Superior temporal gyrus (tissue), 1 donor: ENCODE measurements at regions not wholly inside any gene's neighbourhood (a gene's known extent, or its start where the extent isn't known, plus 50 kb on each side); places are given as distances from the start of the nearest gene placed in this dataset.
"Not testable (repeated sequence)": the region's sequence is repeated elsewhere in the genome, so short reads cannot be mapped to it uniquely, and the experiment has no call there.

ENCODE experiments used
- DNase-seq: peaks from one replicate; pipeline ENCODE4 v3.0.0-alpha.2; 2016; ENCODE audit errors: extremely low spot score

DNA sequence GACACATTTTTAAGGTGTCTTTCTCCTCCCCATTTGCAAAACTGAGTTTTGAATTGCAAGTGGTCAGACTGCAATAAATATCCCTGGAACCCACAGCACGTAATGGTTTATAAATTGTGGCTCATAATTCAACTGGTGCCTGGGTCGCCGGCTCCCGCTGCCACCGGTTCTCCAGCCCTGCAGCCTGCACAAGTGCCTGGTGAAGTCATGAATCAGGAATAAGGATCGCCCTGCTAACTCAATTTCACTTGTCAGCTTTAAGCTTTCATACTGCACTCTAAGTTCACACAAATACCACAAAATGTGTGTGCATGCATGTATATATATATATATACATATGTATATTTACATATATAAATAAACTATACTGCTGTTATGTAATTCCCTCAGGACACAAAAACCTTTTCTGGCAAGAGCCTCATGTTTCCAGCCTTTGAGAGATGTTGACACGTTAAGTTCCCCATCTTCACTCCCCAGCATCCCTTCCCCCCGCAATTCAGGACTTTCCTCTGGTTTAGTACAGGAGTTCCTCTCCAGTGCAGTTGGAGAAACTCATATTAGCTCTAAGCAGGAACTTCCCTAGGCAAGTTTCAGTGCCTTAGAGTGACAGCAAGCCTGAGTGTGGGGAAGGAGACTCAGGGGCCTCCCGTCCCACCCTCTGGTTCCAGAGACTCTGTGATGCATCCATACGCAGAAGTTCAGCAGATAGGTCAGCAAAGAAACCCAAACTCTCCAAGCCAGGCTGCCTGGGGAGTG, 129.2 kb upstream of the UNC5B start:
- DNase-seq, result no peak

DNA sequence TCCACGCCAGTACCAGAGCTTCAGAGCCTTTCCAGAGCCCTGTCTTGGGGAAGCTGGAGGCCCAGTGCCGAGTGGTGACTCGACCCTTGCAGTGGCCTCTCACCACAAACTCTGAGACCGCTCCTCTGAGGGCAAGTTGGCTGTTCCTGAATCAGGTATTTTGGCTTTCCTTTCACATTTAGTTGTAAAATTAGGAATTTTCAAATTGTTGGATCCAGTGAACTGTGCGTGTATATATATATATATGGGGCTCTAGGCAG, 128.7 kb upstream of the UNC5B start:
- DNase-seq, result no peak

DNA sequence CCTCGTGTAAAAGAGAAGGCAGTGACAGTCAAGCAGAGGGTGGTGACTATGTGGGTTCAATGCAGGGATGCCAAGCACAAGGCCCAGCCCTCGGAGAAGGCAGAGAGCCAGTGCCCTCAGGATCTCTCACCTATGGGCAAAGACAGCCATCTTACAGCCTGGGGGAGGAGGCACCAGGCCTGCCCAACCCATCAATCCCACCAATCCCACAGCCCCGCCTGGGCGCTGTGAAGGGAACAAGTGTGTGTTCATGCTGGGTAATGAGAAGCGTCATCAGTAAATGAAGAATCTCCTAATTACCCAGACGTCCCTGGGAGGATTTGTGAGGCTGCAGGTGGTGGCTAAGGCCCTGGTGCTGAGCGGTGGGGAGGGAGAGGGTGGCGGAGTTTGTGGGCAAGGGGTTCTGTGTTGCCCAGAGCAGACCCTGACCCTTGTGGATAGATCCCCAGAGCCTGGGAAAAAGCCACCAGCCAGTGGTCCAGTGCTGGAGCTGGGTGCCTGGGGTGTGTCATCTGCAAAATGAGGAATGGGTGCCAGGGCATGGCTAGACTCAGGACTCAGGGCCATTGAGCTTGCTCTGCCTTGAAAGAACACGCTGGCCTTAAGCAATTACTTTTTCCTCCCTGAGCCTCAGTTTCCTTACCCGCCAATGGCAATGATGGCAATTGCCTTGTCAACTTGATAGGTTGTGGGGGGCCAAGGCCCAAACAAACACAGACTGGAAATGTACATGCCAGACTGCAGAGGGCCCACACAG, 128.1 kb upstream of the UNC5B start:
- no peak for DNase-seq

DNA sequence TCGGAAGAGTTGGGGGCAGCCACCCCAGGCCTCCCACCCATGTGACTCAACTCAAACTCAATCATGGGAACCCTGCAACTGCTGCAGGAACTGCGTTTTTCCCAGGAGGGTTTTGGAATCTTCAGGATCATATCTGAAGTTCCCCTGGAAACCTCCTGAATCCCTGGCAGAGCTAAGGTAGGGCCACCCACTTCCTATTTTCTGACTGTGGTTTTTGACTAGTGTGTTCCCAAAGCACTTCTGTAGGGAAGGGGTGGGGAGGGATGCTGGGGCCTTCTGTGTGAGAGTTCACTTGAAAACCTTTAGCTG, 127.6 kb upstream of the UNC5B start:
- DNase-seq, result no peak

DNA sequence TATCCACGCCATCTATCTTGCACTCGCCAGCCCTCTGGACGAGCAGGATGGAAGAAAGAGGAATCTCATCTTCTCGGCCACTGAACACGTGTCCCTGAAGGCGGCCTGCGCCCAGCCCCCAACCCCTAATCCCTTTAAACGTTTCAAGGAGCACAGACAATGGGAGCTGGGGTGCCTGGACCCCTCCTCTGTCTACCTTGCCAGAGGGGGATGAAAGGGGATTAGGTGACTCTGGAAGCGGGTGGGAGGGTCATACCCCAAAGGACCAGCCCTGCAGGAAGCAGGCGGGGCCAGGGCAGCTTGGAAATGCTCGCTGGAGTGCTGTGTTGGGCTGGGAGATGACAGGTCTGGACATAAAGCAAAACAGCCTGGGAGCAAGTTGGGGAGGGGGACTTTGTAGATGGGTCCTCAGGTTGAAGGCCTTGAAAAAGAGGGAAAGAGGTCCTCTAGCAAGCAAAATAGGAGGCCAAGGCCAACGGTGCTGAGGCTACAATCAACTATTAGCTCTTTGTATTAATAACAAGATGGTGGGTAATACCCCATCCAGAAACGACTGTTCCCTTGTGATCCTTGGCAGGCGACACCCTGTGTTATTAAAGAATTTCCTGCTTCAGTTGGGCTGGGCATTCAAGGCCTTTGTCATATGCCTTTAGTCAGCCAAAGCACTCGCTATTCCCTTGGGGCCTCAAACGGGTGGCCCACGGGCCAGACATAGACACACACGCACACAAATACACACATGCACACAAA, 126.5 kb upstream of the UNC5B start:
- DNase-seq, result no peak

DNA sequence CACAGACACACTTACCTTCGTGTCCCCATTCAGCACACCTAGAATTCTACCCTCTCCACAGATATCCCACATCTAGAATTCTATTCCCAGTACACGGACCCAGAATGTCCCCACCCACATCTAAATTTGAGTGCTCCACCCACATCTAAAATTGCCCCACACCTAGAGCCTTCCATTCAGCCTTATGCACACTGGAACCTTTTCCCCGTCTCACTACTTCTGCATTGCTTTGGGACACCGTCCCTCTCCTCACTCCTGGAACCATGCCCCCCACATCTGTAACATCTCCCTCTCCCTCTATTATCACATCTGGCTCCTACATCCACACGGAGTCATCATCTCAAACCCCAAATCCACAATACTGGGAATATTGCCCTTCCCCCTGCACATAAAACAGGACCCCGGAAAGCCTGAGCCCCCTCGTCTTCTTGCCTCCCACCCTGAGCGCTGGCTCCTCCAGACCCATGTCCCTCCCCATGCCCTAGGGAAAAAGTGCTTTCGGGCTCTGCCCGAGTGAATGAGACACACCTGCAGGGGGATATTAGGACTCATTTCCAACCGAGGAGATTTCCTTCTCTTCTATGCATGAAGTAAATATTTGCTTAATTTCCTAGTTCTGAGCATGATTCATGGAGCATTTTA, 125.8 kb upstream of the UNC5B start:
- DNase-seq, result no peak

DNA sequence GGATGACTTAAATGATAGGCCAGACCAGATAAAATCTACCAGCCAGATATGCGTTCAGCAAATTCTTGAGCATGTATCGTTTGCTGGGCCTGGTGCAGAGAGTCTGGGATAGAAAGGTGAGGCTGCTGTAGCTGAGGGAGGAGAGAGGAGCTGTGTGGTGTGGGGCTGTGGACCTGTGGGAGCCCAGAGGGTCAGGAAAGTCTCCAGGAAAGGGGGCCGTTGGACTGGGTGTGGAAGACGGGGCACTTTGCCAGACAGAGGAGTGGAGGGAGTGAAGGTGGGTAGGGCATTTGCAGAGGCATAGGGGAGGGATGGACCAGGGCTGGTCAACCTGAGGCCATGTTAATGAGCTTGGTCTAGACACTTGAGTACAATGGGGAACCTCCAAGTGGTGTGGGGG, 124.7 kb upstream of the UNC5B start:
- DNase-seq, result no peak

DNA sequence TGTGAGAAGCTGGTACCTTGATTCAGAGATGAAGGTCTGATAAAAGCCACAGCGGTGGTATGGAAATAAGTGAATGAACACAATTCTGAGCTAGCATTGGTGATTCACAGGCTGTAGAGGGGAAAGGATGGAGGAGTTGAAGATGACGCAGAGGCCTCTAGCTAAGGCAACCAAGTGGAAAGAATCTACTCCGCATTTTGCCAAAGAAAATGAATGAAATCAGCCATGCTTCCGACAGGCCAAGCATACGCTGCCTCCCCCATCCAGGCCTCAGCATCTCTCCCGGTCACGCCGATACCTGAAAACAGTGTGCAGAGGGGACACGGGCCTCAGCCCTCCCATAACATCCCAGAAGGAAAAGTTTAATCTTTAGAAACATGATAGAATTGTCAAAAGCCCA, 124.3 kb upstream of the UNC5B start:
- no peak for DNase-seq

DNA sequence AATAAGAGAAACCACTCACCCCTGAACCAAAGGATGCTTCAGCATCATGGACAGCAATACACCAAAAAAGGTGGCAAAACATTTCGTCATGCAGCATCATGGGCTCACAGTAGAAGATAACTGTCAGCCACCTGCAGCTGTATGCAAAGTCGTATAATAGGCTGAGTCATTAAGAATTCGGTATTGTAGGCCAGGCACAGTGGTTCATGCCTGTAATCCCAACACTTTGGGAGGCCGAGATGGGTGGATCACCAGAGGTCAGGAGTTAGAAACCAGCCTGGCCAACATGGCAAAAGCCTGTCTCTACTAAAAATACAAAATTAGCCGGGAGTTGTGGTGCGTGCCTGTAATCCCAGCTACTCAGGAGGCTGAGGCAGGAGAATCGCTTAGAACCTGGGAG, 123.8 kb upstream of the UNC5B start:
- DNase-seq, result not testable (repeated sequence)

DNA sequence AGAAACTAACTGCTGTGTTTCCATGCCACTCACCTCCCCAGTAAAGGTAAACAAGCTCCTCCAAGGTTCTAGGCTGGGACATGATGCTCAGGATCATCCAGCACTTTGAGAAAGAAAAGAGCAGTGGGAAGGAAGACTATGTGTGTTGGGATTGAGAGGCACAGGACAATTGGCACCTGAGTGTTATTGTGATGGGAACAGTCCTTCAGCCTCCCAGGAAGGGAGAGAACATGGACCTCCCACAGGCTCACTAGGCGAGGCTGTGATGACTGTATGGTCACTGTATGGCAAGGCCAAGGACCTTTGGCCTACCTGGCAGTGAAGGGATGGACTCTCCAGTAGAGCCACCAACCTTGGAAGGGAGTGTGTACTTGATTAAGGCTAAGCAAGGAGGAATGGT, 123.2 kb upstream of the UNC5B start:
- no peak for DNase-seq

DNA sequence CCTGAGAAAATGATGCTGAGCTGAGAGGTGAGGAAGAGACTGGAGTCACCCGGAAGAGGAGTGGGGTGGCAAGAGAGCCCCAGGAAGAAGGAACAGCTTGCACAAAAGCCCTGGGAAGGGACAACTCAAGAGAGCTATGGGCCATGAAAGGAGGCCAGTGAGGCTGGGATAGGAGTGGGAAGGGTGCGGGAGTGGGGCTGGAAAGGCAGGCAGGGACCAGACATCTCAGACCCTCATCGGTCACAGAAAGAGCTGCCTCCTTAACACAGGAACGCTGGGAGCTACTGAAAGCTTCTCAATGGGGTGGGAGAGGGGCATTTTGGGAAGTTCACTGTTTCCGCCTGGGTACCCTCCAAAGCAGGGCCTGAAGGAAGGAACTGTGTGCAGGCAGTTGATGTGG, 122.0 kb upstream of the UNC5B start:
- no peak for DNase-seq

DNA sequence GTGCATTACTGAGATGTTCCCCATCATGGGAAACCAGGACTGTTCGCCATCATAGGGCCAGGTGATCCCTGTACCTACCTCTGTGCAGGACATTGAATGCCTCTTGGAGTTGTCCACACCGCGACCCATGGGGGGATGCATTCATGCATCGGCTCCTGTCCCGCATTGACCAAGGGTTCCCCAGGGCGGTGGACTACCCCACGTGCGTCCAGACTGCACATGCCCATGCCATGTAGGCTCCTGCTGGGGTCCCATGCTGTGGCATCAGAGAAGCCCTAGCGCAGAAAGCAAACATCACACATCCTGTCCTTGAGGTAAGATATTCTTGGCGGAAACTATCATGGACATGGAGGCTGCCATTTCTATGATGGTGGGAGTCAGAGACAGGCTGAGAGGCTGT, 121.6 kb upstream of the UNC5B start:
- DNase-seq, result no peak

DNA sequence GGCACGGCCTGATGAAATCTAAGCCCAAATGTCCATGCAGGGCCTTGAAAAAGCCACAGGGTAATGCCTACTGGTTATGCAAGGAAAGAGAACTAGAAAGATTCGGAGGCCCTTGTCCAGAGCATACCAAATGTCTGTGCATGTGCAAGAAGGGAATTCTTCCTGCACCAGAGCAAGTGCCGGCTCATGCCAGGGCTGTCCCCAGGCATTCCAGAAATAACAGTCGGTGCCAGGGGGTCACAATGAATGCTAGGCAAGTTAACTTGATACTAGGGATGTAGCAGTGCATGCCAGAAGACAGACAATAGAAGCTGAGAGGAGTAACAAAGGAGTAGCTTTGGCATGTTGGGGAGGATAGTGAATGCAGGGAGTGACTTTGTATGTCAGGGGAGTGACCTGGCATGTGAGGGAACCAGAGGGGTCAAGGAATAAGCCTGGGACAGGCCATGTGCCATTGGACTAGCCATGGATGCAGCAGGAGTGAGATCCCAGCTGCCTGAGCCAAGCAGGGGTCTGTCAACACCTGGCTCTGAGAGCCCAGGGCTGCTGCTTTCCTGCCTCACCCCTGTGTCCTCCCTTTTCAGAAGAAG, 119.5 kb upstream of the UNC5B start:
- no peak for DNase-seq

DNA sequence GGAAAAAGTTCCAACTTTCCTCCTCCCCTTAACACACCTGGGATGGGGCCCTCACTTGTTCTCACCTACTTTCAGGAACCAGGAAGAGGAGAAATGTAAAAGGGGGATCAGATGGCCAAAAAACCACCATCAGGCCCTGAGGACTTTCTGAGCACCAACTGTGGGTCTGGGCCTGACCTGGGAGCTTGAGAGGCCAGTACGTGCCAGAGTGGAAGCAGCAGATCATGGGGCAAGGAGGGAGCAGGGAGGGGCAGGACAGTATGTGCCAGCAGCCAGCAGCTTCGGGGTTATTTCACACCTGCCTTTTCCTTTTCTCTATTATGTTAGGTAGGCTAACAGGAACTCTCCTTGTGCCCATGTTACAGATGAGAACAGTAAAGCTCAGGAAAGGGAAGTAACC, 118.8 kb upstream of the UNC5B start:
- no peak for DNase-seq

DNA sequence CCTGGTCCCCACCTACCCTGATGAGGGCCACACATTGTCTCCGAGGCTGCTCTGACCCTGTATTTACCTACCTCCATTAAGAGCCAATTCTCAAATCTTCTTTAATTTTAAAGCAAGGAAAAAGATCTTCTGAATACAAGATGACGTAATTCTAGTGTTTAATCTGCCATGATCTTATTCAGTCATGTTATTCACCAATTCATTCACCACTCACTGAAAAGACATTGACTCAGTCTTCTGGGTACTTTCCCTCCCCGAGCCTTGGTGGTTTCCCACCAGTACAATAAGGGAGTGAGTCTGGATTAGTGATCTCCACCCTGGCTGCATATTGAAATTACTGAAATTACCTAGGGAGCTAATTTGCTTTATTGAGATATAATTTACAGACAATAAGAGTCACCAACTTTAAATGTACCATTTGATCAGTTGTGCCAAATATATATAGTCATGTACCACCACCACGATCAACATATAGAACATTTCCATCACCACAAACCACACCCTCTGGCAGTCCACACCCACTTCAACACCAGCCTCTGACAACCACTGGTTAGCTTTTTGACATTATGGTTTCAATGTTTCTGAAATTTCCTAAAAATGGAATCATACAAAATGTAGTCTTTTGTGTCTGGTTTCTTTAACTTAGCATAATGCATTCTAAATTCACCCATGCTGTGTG, 117.5 kb upstream of the UNC5B start:
- no peak for DNase-seq

DNA sequence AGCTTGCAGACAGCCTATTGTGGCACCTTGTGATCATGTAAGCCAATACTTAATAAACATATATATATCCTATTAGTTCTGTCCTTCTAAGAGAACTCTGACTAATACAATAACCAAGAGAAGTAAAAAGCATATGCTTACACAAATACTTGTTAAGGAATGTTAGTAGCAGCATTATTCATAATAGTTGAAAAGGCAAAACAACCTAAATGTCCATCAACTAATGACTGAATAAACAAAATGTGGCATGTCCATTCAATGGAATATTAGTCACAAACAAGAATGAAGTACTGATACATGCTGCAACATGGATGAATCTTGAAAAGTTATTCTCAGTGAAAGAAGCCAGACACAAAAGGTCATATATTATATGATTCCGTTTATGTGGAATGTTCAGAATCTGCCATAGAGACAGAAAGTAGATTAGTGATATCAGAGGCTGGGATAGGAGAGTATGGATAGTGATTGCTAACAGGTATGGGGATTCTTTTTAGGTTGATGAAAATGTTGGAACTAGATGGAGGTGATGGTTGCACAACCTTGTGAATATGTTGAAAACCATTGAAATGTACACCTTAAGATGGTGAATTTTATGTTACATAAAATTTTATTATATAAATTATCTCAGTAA, 112.5 kb upstream of the UNC5B start:
- no peak for DNase-seq

DNA sequence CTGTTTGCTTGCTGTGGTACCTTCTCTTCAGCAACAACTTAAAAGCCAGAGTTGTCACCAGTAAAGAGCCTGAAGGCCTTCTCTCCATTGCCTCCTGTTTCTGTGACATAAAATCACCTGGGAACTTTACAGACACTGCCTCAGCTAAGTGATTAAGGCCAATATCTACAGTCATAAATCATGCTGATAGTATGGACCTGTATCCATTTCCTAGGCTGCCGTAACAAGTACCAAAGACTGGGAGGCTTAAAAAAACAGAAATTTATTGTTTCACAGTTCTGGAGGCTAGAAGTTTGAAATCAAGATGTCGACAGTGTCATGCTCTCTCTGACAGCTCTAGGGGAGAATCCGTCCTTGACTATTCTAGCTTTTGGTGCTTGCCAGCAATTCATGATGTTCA, 108.4 kb upstream of the UNC5B start:
- DNase-seq, result no peak

DNA sequence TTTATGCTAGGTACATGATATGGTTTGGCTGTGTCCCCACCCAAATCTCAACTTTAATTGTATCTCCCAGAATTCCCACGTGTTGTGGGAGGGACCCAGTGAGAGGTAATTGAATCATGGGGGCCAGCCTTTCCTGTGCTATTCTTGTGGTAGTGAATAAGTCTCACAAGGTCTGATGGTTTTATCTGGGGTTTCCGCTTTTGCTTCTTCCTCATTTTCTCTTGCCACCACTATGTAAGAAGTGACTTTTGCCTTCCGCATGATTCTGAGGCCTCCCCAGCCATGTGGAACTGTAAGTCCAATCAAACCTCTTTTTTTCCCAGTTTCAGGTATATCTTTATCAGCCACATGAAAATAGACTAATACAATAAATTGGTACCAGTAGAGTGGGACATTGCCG, 106.2 kb upstream of the UNC5B start:
- not testable (repeated sequence) for DNase-seq

DNA sequence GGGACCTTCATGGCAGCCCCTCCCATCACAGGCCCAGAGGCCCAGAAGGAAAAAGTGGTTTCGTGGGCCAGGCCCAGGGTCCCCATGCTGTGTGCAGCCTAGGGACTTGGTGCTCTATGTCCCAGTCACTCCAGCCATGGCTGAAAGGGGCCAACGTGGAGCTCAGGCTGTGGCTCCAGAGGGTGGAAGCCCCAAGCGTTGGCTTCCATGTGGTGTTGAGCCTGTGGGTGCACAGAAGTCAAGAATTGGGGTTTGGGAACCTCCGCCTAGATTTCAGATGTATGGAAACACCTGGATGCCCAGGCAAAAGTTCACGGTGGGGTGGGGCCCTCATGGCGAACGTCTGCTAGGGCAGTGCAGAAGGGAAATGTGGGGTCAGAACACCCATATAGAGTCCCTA, 105.3 kb upstream of the UNC5B start:
- not testable (repeated sequence) for DNase-seq

DNA sequence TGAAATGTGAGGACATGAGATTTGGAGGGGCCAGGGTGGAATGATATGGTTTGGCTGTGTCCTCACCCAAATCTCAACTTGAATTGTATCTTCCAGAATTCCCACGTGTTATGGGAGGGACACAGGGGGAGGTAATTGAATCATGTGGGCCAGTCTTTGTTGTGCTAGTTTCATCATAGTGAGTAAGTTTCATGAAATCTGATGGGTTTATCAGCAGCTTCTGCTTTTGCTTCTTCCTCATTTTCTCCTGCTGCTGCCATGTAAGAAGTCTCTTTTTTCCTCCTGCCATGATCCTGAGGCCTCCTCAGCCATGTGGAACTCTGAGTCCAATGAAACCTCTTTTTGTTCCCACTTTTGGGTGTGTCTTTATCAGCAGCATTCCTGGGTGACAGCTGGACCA, 104.3 kb upstream of the UNC5B start:
- not testable (repeated sequence) for DNase-seq

DNA sequence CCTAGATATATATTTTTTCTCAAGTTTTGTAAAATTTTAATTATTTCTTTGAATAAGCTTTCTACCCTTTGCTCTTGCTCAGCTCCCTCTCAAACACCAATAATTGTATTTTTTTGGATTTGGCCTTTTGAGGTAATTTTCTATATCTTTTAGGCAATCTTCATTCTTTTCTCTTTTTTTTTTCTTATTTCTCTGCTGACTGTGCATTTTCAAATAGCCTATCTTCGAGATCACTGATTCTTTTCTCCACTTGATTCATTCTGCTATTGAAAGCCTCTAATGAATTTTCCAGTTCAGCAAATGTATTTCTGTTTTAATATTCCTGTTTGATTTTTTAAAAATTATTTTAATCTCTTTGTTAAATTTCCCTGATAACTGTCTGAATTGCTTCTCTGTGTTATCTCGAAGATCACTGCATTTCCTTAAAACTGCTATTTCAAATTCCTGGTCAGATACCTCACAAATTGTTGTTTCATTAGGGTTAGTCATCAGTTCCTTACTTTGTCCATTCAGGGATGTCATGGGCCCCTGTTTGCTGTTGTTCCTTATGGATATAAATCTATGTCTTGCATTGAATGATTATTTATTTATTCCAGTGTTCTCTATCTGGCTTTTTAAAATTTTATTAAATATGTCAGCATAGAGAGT, 100.1 kb upstream of the UNC5B start:
- no peak for DNase-seq
